ENCODE measurements at regions not wholly inside any gene's neighbourhood (a gene's known extent, or its start where the extent isn't known, plus 50 kb on each side); places are given as distances from the start of the nearest gene placed in this dataset.

DNA sequence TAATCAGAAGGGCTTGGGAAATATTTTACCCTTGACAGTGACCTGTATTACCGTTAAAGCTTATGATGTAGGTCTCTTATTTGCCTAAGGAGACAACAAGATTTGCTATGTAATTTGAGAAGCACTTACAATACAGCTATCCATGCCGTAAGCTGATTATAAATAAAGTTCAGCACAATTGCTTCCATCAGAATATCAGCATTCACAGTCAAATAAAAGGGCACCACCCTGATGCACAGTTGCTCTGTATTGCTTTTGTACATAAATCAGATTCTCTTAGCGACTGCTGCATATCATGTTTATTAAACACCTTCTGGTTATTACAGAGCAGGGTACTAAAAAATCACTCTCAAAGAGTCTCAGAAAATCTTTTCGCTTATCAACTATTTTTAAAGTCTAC is 67.3 kb upstream of the VRK1 start:
- DNase-seq, result no peak

DNA sequence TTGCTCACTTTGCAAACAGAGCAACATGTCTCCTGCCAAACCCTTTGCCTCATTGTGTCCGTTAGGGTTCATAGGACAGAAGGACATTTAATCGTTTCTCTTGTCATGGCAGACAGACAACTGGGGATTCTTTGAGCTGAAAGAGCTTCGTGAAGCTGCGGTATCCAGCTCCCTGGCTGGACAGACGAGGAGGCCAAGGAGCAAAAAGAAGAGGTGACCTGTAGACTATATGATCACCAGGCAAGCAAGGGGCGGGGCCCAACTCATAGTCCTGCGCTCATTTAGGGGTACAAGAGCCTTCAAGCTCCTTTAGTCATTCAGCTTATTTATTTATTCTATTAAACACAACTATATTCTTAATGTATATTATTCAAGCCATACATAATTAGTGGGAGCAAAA is 66.8 kb upstream of the VRK1 start:
- DNase-seq, result no peak

DNA sequence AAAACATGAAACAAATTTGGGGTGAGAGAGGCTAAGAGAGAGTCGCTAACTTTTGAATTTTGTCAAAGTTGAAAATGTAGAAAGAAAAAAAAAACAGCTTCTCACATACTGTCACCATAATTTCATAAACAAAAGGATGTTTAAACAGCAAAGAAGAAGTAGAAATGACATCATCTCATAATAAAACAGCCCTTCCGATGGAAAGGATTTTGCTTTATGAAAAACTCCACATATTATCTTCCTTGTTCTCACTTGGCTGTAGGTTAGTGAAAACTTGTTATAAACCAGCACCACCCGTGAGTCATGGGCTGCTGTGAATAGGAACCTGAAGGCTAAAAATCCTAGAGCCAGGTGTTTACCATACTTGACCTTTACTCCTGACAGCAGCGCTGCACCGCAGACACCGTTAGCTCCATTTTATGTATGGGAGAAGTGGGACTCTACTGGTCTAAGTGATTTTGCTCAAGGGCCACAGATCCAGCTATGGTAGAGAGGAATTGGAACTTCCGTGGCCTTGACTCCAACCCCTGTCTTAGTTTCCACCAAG is 63.0 kb upstream of the VRK1 start:
- no peak for DNase-seq

DNA sequence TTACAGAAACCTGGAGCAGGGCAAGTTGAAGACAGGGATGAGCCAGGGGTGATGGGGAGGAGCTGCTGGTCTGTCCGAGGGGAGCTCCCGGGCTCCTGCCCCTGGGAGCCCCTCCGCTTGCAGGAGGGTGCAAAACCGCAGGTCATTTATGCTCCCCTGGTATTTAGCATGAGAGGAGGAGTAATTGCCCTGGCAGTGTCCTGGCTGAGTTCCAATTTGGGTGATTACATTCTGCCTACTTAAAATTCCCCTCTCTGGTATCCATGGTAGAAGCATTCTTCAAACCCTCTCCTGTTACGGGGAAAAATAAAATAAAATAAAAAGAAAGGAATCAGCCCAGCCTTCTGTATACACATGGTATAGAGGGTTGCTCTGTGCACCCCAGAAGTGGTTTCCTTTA is 61.7 kb upstream of the VRK1 start:
- no peak for DNase-seq

DNA sequence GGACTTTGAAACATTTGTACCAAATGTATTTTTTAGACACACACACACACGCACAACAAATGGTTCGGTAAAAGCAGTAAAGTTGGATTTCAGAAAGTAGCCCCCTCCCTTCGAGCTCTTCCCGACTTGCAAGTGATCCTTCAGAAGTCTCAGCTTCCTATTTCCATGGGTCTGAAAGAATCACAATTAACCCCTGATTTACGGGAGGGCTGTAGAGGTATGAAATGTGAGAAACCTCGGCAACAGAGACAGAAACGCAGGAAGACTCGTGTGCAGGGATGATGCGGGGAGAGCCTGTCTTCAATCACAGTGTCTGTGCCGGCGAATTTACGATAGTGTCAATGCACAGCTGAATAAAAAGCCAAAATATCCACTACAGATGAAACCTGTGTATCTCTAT is 60.7 kb upstream of the VRK1 start:
- no peak for DNase-seq

DNA sequence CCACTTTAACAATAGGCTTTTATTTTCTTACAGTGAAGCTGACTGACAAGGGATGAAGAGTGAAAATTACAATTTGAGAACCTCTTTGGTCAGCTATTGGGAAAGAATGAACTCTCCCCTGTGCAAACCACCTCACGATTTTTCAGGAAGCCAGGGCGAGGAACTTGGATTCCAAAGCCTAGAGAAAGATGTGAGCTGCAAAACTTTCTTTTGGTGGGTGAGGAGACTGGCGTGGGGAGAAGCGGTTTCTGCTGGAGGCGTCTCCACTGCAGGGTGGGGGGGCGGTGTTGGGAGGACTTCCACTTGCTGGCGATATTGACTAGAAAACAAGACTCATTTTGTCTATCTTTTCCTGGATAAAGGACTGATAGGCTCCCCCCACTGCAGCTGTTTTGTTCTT is 59.3 kb upstream of the VRK1 start:
- DNase-seq, result no peak

DNA sequence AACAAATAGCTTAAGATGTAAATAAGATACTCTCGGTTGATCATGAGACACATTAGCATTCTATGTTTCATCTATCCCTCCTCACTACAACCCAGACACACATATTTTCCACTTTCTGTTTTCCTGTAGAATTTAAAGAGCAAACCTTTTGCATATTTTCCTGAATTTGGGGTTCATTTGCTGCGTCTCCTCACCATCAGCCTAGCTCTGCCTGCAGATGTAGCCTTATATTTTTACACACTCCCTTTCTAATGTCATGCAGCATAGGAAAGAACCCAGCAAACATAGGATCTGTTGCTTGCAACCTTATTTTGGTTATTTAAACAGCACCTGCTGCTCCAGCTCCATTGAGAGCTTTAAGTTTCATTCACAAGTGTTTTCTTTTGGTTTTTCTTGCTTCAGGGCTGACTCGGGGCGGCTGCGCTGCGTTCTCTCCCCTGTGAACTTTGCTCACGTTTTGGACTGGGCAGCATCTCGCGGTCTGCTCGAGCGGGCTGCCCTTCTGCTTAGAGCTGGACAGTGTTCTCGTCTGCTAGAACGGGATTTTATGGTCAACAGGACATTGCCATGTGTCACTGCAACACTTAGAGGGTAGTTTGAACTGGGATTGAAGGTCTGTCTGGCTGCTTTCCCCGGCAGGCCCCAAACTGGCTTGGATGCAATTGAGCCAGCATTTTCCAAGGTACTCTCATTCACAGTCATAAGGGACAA is 57.8 kb upstream of the VRK1 start:
- no peak for DNase-seq

DNA sequence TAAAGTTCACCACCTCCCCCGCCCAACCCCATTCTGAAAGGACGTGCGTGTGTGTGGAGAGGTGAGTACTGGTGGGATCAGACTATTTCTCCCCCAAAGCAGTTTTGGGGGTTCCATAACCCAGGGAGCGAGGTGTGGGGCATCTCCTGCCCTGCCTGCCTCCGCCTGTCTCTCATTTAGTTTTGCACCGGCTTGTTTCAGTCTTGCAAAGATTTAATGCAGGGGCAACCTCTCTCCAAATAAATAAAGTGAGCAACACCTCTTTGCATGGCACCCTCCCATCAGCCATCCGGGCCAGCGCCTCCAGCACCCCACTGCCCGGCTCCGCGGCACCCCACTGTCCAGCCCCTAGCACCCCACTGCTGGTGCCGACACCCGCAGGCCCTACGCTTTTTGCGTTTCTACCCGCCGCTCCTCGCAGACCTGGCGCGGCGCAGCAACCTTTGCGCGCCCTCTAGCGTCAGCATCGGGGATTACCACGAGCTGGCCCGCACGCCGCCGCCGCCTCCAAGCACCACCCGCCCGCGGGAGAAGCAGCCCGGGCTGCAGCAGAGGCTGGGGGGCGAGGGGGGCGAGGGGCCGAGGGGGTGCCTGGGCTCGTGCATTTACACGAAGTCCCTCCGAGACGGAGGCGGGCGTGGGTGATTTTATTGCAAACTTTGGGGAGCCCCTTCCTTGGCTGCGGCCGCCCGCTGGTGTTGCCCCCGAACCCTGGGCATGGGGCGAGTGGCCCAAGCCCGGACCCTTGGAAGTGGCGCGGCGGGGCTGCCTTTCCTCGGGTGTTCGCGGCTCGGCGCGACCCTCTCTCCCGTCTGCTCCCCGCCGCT is 55.8 kb upstream of the VRK1 start:
- DNase-seq, result peak; percentile 72

DNA sequence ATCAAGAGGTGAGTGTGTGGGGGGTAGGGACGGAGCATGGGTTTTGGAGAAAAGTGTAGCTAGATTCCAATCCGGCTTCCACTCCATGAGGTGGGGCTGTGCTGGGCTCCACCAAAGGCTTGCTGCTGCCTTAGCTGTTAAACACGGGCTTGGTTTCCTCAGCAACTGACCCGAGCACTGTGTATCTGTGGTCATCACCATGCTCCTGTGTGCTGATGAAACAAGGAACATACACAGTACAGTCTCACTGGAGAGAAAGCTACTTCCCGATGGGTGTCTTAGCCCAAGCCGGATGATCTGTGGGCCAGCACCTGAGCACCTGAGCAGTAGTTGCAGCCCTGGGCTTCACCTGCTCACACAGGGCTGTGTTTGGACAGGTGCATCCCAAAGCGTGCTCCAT is 52.9 kb upstream of the VRK1 start:
- no peak for DNase-seq

DNA sequence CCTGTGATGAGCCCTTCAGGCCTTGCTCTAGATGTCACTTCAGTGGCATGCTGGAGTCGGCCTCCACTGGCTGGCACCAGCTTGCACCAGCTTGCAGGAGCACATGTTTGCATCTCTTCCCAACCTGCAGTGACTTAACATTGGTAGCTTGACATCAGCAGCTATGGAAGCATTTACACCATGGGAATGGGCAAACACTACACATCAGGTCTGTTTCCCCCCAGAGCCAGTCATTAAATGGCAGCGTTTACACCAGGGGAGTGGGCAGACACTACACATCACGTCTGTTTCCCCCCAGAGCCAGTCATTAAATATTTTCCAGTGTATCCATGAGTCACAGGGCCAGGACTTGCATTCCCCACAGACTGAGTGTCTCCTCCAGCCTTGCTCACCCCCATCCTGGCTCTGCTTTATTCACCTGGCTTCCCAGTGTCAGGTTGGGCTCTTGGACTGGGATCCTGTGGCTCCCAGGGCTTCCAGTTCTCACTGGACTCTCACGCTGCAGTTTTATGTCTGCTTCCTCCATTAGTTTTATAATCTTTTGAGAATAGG is 51.6 kb upstream of the VRK1 start:
- DNase-seq, result no peak

DNA sequence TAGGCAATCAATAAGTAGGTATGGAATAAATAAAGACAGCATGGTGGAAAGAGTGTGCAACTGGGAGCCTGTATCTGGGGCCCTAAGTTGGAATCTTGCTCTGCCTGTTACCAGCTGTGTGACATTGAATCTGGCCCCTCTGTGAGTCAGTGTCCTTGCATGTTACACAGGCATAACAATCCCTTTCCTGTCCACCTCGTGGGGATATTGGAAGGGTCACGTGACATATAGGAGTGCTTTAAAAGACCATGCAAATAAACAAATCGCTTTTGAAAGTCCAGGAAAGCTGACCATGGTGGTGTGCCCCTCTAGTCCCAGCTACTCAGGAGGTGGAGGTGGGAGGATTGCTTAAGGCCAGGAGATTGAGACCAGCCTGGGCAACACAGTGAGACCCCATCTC is 51.1 kb upstream of the VRK1 start:
- DNase-seq, result no peak

DNA sequence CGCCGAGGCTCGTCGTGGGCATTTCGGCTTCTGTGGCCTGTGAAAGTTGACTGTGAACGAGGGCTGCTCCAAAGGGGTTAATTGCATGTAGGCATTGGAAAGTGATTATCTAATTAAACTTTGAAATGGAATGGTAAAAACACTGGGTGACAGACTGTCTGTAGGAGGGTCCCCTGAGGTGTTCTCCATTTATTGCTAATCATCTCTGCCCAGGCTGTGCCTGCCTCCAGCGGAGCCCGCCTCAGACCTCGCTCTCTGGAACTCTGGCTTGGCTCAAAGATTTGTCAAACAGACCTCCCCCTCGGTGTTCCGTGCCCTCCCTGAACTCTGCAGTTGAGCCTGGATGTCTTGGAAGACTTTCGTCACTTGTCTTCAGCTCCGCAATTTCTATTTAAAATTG is 50.2 kb upstream of the VRK1 start:
- no peak for DNase-seq
